Mesenchymal stem cell (in vitro differentiated cells and primary cell): ENCODE measurements at regions not wholly inside any gene's neighbourhood (a gene's known extent, or its start where the extent isn't known, plus 50 kb on each side); places are given as distances from the start of the nearest gene placed in this dataset.
"Not testable (repeated sequence)": the region's sequence is repeated elsewhere in the genome, so short reads cannot be mapped to it uniquely, and the experiment has no call there.

Experiments
- DNase-seq: peaks from one replicate; pipeline ENCODE4 v3.0.0-alpha.2; 2013
- H2AFZ ChIP-seq: one replicate; pipeline ENCODE4 v1.6.1; 2013; ENCODE audit warnings: low read depth, mild to moderate bottlenecking, control low read depth, inconsistent platforms, low read length, moderate library complexity
- H2AK5ac ChIP-seq: 2 replicates; pipeline ENCODE4 v1.6.1; 2013; ENCODE audit warnings: low read length, moderate library complexity, mild to moderate bottlenecking, inconsistent platforms; ENCODE audit not compliant: severe bottlenecking
- H2BK120ac ChIP-seq: one replicate; pipeline ENCODE4 v1.6.1; 2013; ENCODE audit warnings: low read depth, mild to moderate bottlenecking, inconsistent platforms, low read length, moderate library complexity
- H2BK12ac ChIP-seq, 2 experiments: one replicate each; pipeline ENCODE4 v1.6.1; 2013; ENCODE audit warnings: inconsistent platforms in 2 of 2, low read length in 2 of 2, mild to moderate bottlenecking in 2 of 2, moderate library complexity in 2 of 2, control low read depth in 1 of 2
- H2BK15ac ChIP-seq: one replicate; pipeline ENCODE4 v1.6.1; 2013; ENCODE audit warnings: mild to moderate bottlenecking, low read depth, inconsistent platforms; ENCODE audit not compliant: poor library complexity, severe bottlenecking
- H2BK5ac ChIP-seq: 2 replicates; pipeline ENCODE4 v1.6.1; 2013; ENCODE audit warnings: low read depth, mild to moderate bottlenecking, low read length, control low read depth, inconsistent platforms; ENCODE audit not compliant: poor library complexity, severe bottlenecking
- H3K14ac ChIP-seq, 2 experiments: one replicate each; pipeline ENCODE4 v1.6.1; 2013; ENCODE audit warnings: inconsistent platforms in 2 of 2, low read length in 2 of 2, control low read depth in 1 of 2, mild to moderate bottlenecking in 1 of 2, moderate library complexity in 1 of 2
- H3K18ac ChIP-seq, 2 experiments: one replicate each; pipeline ENCODE4 v1.6.1; 2013; ENCODE audit warnings: inconsistent platforms in 2 of 2, low read length in 2 of 2, control low read depth in 1 of 2, low read depth in 1 of 2, mild to moderate bottlenecking in 1 of 2
- H3K23ac ChIP-seq, 2 experiments: one replicate each; pipeline ENCODE4 v1.6.1; 2013; ENCODE audit warnings: inconsistent platforms in 2 of 2, low read length in 2 of 2, mild to moderate bottlenecking in 2 of 2, moderate library complexity in 2 of 2, control low read depth in 1 of 2
- H3K27ac ChIP-seq: 2 replicates; pipeline ENCODE4 v1.5.1; 2013; ENCODE audit warnings: mild to moderate bottlenecking, moderate library complexity, low read length, control low read depth, inconsistent platforms; ENCODE audit not compliant: poor library complexity, severe bottlenecking
- H3K27me3 ChIP-seq, 2 experiments: 2 replicates each; pipeline versions ENCODE4 v1.6.1 to v1.7.0; 2013; ENCODE audit warnings: low read length in 2 of 2, mild to moderate bottlenecking in 2 of 2, moderate library complexity in 2 of 2, control low read depth in 1 of 2, inconsistent platforms in 1 of 2; ENCODE audit not compliant: control insufficient read depth in 1 of 2, insufficient read depth in 1 of 2
- H3K36me3 ChIP-seq, 2 experiments: 2 replicates each; pipeline versions ENCODE4 v1.6.1 to v1.7.0; 2013; ENCODE audit warnings: low read length in 2 of 2, control low read depth in 1 of 2, inconsistent platforms in 1 of 2, low read depth in 1 of 2, mild to moderate bottlenecking in 1 of 2; ENCODE audit not compliant: insufficient read depth in 2 of 2, control insufficient read depth in 1 of 2
- H3K4ac ChIP-seq, 2 experiments: one replicate each; pipeline ENCODE4 v1.6.1; 2013; ENCODE audit warnings: inconsistent platforms in 2 of 2, low read length in 2 of 2, mild to moderate bottlenecking in 2 of 2, moderate library complexity in 2 of 2, control low read depth in 1 of 2, low read depth in 1 of 2
- H3K4me1 ChIP-seq: 2 replicates; pipeline ENCODE4 v1.6.1; 2013; ENCODE audit warnings: low read depth, low read length, control low read depth; ENCODE audit not compliant: control insufficient read depth, insufficient read depth
- H3K4me2 ChIP-seq: 2 replicates; pipeline ENCODE4 v1.6.1; 2013; ENCODE audit warnings: low read length, mild to moderate bottlenecking, inconsistent platforms; ENCODE audit not compliant: poor library complexity, severe bottlenecking
- H3K4me3 ChIP-seq, 2 experiments: 2 replicates each; pipeline versions ENCODE4 v1.5.1 to v1.7.0; 2013; ENCODE audit warnings: low read length in 2 of 2, mild to moderate bottlenecking in 2 of 2, control low read depth in 1 of 2, low read depth in 1 of 2; ENCODE audit not compliant: insufficient read depth in 1 of 2
- H3K79me1 ChIP-seq: replicated peaks from 2 replicates; pipeline ENCODE4 v1.6.1; 2013; ENCODE audit warnings: mild to moderate bottlenecking, control low read depth, low read length, inconsistent platforms; ENCODE audit not compliant: poor library complexity, severe bottlenecking
- H3K9ac ChIP-seq: 2 replicates; pipeline ENCODE4 v1.7.0; 2013; ENCODE audit warnings: mild to moderate bottlenecking, low read length, moderate library complexity
- H3K9me3 ChIP-seq: 2 replicates; pipeline ENCODE4 v1.7.0; 2013; ENCODE audit warnings: mild to moderate bottlenecking, low read length; ENCODE audit not compliant: control insufficient read depth
- H4K8ac ChIP-seq: one replicate; pipeline ENCODE4 v1.6.1; 2013; ENCODE audit warnings: inconsistent platforms, mild to moderate bottlenecking, low read length, moderate library complexity
- H4K91ac ChIP-seq: one replicate; pipeline ENCODE4 v1.6.1; 2013; ENCODE audit warnings: mild to moderate bottlenecking, low read length, inconsistent platforms
- WGBS: methylation state at CpG from one replicate; pipeline ENCODE4 v1.1.7; 2013; ENCODE audit warnings: mixed read lengths; 5-methylcytosine and 5-hydroxymethylcytosine counted together

DNA sequence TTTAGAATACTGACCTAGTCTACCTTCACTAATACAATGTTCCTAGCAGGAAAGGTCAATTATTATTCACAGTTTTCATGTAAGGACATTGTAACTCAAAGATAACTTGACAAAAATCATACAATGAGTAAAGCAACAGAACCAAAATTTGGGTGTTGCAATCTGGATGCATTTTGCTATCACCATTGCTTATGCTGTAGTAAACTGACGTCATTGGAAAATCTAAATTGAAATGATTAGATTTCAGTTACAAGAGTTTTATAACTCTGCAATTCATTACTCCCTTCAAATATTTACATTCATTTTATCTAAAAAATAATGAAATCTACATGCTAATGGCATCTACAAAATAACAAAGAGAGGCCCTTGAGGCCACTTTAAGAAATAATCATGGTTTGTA, 147.0 kb downstream of the TENT5A start:
- no peak overlapping the region for H2BK5ac ChIP-seq
- H3K18ac ChIP-seq: no peak overlapping the region
- no peak overlapping the region for H2AFZ ChIP-seq
- no peak overlapping the region for H3K23ac ChIP-seq
- H3K9me3 ChIP-seq: no peaks in the 10 kb centered on the region
- no peaks in the 10 kb centered on the region for H3K4me1 ChIP-seq
- H3K36me3 ChIP-seq: no peaks in the 10 kb centered on the region
- H3K4me2 ChIP-seq: no peak overlapping the region
- no peak overlapping the region for H3K14ac ChIP-seq
- no peak overlapping the region for H3K4me3 ChIP-seq
- H2BK120ac ChIP-seq: no peak overlapping the region
- no CpG with 5 or more reads among the region's 1 CpG for WGBS
- H3K9ac ChIP-seq: no peak overlapping the region
- no peak for DNase-seq
- H2AK5ac ChIP-seq: no peak overlapping the region
- no peak overlapping the region for H2BK12ac ChIP-seq
- H4K8ac ChIP-seq: no peak overlapping the region
- H3K27me3 ChIP-seq: no peaks in the 10 kb centered on the region
- no peak overlapping the region for H3K27ac ChIP-seq
- H2BK15ac ChIP-seq: no peak overlapping the region
- H3K79me1 ChIP-seq: no peaks in the 10 kb centered on the region
- H4K91ac ChIP-seq: no peak overlapping the region
- no peak overlapping the region for H3K4ac ChIP-seq

DNA sequence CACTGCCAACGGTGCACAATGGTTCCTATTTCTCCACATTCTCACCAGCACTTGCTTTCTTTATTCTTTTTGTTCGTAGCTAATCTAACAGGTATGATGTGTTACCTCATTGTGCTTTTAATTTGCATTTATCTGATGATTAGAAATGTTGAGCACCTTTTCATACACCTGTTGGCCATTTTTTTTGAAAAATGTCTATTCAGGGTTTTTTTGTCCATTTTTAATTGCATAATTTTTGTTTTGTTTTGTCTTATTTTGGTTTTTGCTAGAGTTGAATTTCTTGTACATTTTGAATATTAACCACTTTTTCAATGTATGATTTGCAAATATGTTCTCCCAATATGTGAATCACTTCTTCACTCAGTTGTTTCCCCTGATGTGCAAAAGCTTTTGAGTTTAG, 150.6 kb downstream of the TENT5A start:
- H2AFZ ChIP-seq: no peak overlapping the region
- no peak overlapping the region for H3K4ac ChIP-seq
- no peak overlapping the region for H2BK5ac ChIP-seq
- H3K9me3 ChIP-seq: no peaks in the 10 kb centered on the region
- H3K4me3 ChIP-seq: no peak overlapping the region
- no peaks in the 10 kb centered on the region for H3K79me1 ChIP-seq
- H2BK12ac ChIP-seq: no peak overlapping the region
- H3K23ac ChIP-seq: no peak overlapping the region
- DNase-seq: no peak
- no peak overlapping the region for H4K8ac ChIP-seq
- H2AK5ac ChIP-seq: no peak overlapping the region
- no peak overlapping the region for H2BK120ac ChIP-seq
- H3K4me1 ChIP-seq: no peaks in the 10 kb centered on the region
- no CpG with 5 or more reads among the region's 2 CpGs for WGBS
- H4K91ac ChIP-seq: no peak overlapping the region
- no peaks in the 10 kb centered on the region for H3K36me3 ChIP-seq
- no peaks in the 10 kb centered on the region for H3K27me3 ChIP-seq
- no peak overlapping the region for H3K4me2 ChIP-seq
- H3K27ac ChIP-seq: no peak overlapping the region
- H2BK15ac ChIP-seq: no peak overlapping the region
- H3K9ac ChIP-seq: no peak overlapping the region
- H3K14ac ChIP-seq: no peak overlapping the region
- H3K18ac ChIP-seq: no peak overlapping the region

DNA sequence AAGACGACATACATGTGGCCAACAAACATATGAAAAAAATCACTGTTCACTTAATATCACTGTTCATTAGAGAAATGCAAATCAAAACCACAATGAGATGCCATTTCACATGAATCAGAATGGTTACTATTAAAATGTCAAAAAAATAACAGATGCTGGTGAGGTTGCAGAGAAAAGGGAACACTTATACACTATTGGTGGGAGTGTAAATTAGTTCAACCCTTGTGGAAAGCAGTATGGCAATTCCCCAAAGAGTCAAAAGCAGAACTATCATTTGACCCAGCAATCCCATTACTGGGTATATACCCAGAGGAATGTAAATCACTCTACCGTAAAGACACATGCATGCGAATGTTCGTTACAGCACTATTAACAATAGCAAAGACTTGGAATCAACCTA, 152.0 kb downstream of the TENT5A start:
- not testable (repeated sequence) for H3K9me3 ChIP-seq, H4K91ac ChIP-seq, H2BK5ac ChIP-seq, H3K9ac ChIP-seq, DNase-seq, H3K18ac ChIP-seq, H3K4me1 ChIP-seq, H3K36me3 ChIP-seq, H3K23ac ChIP-seq, H3K79me1 ChIP-seq, H4K8ac ChIP-seq, H3K14ac ChIP-seq, H2AFZ ChIP-seq, H3K27ac ChIP-seq, H3K4me2 ChIP-seq, H2AK5ac ChIP-seq, H2BK12ac ChIP-seq, H3K4me3 ChIP-seq, H3K27me3 ChIP-seq, H3K4ac ChIP-seq, H2BK15ac ChIP-seq, H2BK120ac ChIP-seq
- WGBS: 100% methylated on average over 1 of the region's 4 CpGs

DNA sequence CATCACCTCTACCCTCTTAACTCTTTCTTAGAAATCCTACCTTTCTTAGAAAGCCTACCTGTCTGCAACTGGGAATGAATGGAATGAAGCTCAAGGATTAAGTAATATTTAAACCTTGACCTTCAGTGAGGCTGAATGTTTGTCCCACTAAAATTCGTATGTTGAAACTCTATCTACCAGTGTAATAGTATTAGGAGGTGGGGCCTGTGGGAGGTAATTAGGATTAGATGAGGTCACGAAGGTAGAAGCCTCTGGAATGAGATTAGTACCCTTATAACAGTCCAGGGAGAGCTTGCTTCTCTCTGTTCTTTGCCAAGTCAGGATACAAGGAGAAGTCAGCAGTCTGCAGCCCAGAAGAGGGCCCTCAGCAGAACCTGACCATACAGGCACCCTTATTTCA, 158.0 kb downstream of the TENT5A start:
- 79% methylated on average over 1 of the region's 2 CpGs for WGBS
- no peak overlapping the region for H3K14ac ChIP-seq
- no peak overlapping the region for H2BK12ac ChIP-seq
- H3K36me3 ChIP-seq: no peaks in the 10 kb centered on the region
- H2BK15ac ChIP-seq: no peak overlapping the region
- no peak overlapping the region for H4K91ac ChIP-seq
- no peak overlapping the region for H3K23ac ChIP-seq
- H3K79me1 ChIP-seq: no peaks in the 10 kb centered on the region
- H3K4me3 ChIP-seq: no peak overlapping the region
- DNase-seq: no peak
- H2BK5ac ChIP-seq: no peak overlapping the region
- no peak overlapping the region for H3K18ac ChIP-seq
- no peak overlapping the region for H2BK120ac ChIP-seq
- no peaks in the 10 kb centered on the region for H3K9me3 ChIP-seq
- H3K9ac ChIP-seq: no peak overlapping the region
- H3K27me3 ChIP-seq: no peaks in the 10 kb centered on the region
- H4K8ac ChIP-seq: peak overlapping the region; percentile 23
- H3K4me1 ChIP-seq: peaks cover 1% of the 10 kb centered on the region
- H3K27ac ChIP-seq: no peak overlapping the region
- no peak overlapping the region for H3K4me2 ChIP-seq
- H2AK5ac ChIP-seq: no peak overlapping the region
- H2AFZ ChIP-seq: no peak overlapping the region
- H3K4ac ChIP-seq: no peak overlapping the region
